HEK293 (cell line): ENCODE measurements at regions not wholly inside any gene's neighbourhood (a gene's known extent, or its start where the extent isn't known, plus 50 kb on each side); places are given as distances from the start of the nearest gene placed in this dataset.

Experiments used
- CTCF ChIA-PET: fragments of 350-600 bp; formaldehyde crosslinking; extraction: SDS; loops from one replicate; lab custom pipeline; 2021; ENCODE audit warnings: antibody characterized with exemption; lab: Yijun Ruan, JAX
- POLR2A ChIA-PET: fragments of 300-600 bp; formaldehyde crosslinking; extraction: SDS; loops from one replicate; lab custom pipeline; 2020; ENCODE audit warnings: antibody characterized with exemption, inconsistent platforms; lab: Yijun Ruan, JAX
- H3K27ac ChIP-seq: fragments of 200-500 bp; sonication (Bioruptor generic); 2 replicates; pipeline ENCODE4 v1.5.1; 2014; ENCODE audit warnings: low read depth, low read length, control low read depth, inconsistent platforms; ENCODE audit errors: extremely low read depth
- H3K36me3 ChIP-seq, 2 experiments: fragments of 200-500 bp in 1 of 2; sonication (Bioruptor generic) in 1 of 2; 1 replicate in 1 of 2; 2 replicates in 1 of 2; pipeline ENCODE4 v1.5.1; 2014 to 2017; ENCODE audit warnings: inconsistent platforms in 2 of 2, low read length in 2 of 2; ENCODE audit not compliant: control insufficient read depth in 2 of 2, insufficient read depth in 1 of 2
- H3K4me1 ChIP-seq: fragments of 200-500 bp; sonication (Bioruptor generic); 2 replicates; pipeline ENCODE4 v1.5.1; 2014; ENCODE audit warnings: mild to moderate bottlenecking, low read length, inconsistent platforms; ENCODE audit not compliant: control insufficient read depth, insufficient read depth
- H3K4me3 ChIP-seq: 2 replicates; pipeline ENCODE4 v1.5.1; 2011; ENCODE audit warnings: low read depth, mild to moderate bottlenecking, control low read depth, low read length, moderate library complexity
- H3K9me3 ChIP-seq: fragments of 200-500 bp; sonication (Bioruptor generic); 2 replicates; pipeline ENCODE4 v1.5.1; 2014; ENCODE audit warnings: low read depth, low read length, inconsistent platforms; ENCODE audit not compliant: control insufficient read depth, insufficient read depth
- BCL11B ChIP-seq: fragments of 450-650 bp; formaldehyde crosslinking; IDR thresholded peaks from 2 replicates; pipeline ENCODE4 v1.5.1; 2016; ENCODE audit warnings: low read depth, missing biosample characterization, missing genetic modification characterization
- HOXD13 ChIP-seq: sonication (generic); formaldehyde crosslinking; IDR thresholded peaks from 2 replicates; pipeline ENCODE4 v1.8.0; 2022; ENCODE audit warnings: missing genetic modification reagents, borderline replicate concordance
- MEIS1 ChIP-seq: sonication (generic); formaldehyde crosslinking; IDR thresholded peaks from 2 replicates; pipeline ENCODE4 v1.8.1; 2022; ENCODE audit warnings: missing genetic modification reagents, mild to moderate bottlenecking, borderline replicate concordance
- ZNF114 ChIP-seq: fragments of 450-650 bp; formaldehyde crosslinking; IDR thresholded peaks from 2 replicates; pipeline ENCODE4 v1.5.0; 2017; ENCODE audit warnings: missing biosample characterization, missing genetic modification characterization
- ZNF132 ChIP-seq: fragments of 450-650 bp; formaldehyde crosslinking; IDR thresholded peaks from 2 replicates; pipeline ENCODE4 v1.5.1; 2017; ENCODE audit warnings: missing biosample characterization, missing genetic modification characterization, borderline replicate concordance
- ZNF133 ChIP-seq: fragments of 450-650 bp; formaldehyde crosslinking; IDR thresholded peaks from 2 replicates; pipeline ENCODE4 v1.5.1; 2016; ENCODE audit warnings: missing biosample characterization, missing genetic modification characterization
- ZNF138 ChIP-seq: fragments of 450-650 bp; formaldehyde crosslinking; IDR thresholded peaks from 2 replicates; pipeline ENCODE4 v1.5.1; 2016; ENCODE audit warnings: missing biosample characterization, missing genetic modification characterization, borderline replicate concordance
- ZNF146 ChIP-seq: fragments of 450-650 bp; formaldehyde crosslinking; IDR thresholded peaks from 2 replicates; pipeline ENCODE4 v1.5.1; 2016; ENCODE audit warnings: missing biosample characterization, missing genetic modification characterization
- ZNF184 ChIP-seq: fragments of 450-650 bp; IDR thresholded peaks from 2 replicates; pipeline ENCODE4 v1.5.1; 2018; ENCODE audit warnings: missing biosample characterization, mild to moderate bottlenecking, missing genetic modification characterization
- ZNF266 ChIP-seq: fragments of 450-650 bp; formaldehyde crosslinking; IDR thresholded peaks from 2 replicates; pipeline ENCODE4 v1.5.1; 2016; ENCODE audit warnings: missing biosample characterization, missing genetic modification characterization, low read depth
- ZNF292 ChIP-seq: fragments of 450-650 bp; formaldehyde crosslinking; IDR thresholded peaks from 2 replicates; pipeline ENCODE4 v1.5.1; 2016; ENCODE audit warnings: low read depth, missing biosample characterization, missing genetic modification characterization, borderline replicate concordance
- ZNF394 ChIP-seq: fragments of 450-650 bp; formaldehyde crosslinking; IDR thresholded peaks from 2 replicates; pipeline ENCODE4 v1.5.1; 2016; ENCODE audit warnings: missing biosample characterization, missing genetic modification characterization, mild to moderate bottlenecking, moderate library complexity, borderline replicate concordance
- ZNF473 ChIP-seq: fragments of 450-650 bp; formaldehyde crosslinking; IDR thresholded peaks from 2 replicates; pipeline ENCODE4 v1.5.1; 2017; ENCODE audit warnings: missing biosample characterization, missing genetic modification characterization
- ZNF48 ChIP-seq: fragments of 450-650 bp; formaldehyde crosslinking; IDR thresholded peaks from 2 replicates; pipeline ENCODE4 v1.5.1; 2016; ENCODE audit warnings: missing biosample characterization, missing genetic modification characterization
- ZNF548 ChIP-seq: fragments of 450-650 bp; formaldehyde crosslinking; IDR thresholded peaks from 2 replicates; pipeline ENCODE4 v1.5.1; 2016; ENCODE audit warnings: missing biosample characterization, missing genetic modification characterization
- ZSCAN30 ChIP-seq: fragments of 450-650 bp; IDR thresholded peaks from 2 replicates; pipeline ENCODE4 v1.5.1; 2018; ENCODE audit warnings: missing biosample characterization, mild to moderate bottlenecking, missing genetic modification characterization, moderate library complexity
- TF ChIP-seq, protein P1 (sequence below): fragments of 450-650 bp; formaldehyde crosslinking; IDR thresholded peaks from 2 replicates; pipeline ENCODE4 v1.5.1; 2016; ENCODE audit warnings: missing biosample characterization, missing genetic modification characterization
- TF ChIP-seq, protein P2 (sequence below): fragments of 450-650 bp; formaldehyde crosslinking; IDR thresholded peaks from 2 replicates; pipeline ENCODE4 v1.5.1; 2016; ENCODE audit warnings: missing biosample characterization, missing genetic modification characterization
- TF ChIP-seq, protein P3 (sequence below): fragments of 450-650 bp; formaldehyde crosslinking; IDR thresholded peaks from 2 replicates; pipeline ENCODE4 v1.5.1; 2016; ENCODE audit warnings: missing biosample characterization, missing genetic modification characterization, borderline replicate concordance
- TF ChIP-seq, protein P4 (sequence below): fragments of 450-650 bp; formaldehyde crosslinking; IDR thresholded peaks from 2 replicates; pipeline ENCODE4 v1.5.1; 2016; ENCODE audit warnings: missing biosample characterization, missing genetic modification characterization
- TF ChIP-seq, protein P5 (sequence below): fragments of 450-650 bp; formaldehyde crosslinking; IDR thresholded peaks from 2 replicates; pipeline ENCODE4 v1.5.1; 2016; ENCODE audit warnings: missing biosample characterization, missing genetic modification characterization
- TF ChIP-seq, protein P6 (sequence below): fragments of 450-650 bp; formaldehyde crosslinking; IDR thresholded peaks from 2 replicates; pipeline ENCODE4 v1.5.1; 2016; ENCODE audit warnings: missing biosample characterization, missing genetic modification characterization

DNA sequence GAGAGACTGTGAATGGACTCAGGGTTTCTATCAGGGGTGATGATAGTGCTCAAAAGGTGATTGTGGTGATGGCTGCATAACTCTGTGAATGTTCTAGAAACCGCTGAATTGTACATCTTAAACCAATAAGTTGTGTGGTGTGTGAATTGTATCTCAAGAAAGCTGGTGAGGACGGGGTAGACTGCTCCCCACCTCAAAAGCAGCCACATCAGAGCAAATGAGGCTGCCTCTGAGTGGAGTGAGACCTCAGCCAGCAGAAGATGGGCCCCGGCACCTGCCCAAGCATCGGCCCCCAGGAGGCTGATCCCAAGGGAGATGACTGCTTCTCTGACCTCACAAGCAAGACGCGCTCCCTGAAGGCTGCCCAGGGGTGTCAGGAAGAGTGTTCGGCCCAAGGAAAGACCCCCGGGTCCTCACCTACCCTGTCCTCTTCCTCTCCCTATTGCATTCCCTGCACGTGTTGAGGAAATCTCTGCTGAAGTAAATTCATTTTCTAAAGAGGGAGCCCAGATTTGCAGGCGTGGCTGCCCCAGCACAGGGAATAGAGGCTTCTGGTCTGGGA is 279.3 kb upstream of the SHH start:
- TF ChIP-seq ZNF548 (tag by site-specific recombination) (no peak), ZNF132 (tag by site-specific recombination) (no peak)
- TF ChIP-seq, protein P1, sequence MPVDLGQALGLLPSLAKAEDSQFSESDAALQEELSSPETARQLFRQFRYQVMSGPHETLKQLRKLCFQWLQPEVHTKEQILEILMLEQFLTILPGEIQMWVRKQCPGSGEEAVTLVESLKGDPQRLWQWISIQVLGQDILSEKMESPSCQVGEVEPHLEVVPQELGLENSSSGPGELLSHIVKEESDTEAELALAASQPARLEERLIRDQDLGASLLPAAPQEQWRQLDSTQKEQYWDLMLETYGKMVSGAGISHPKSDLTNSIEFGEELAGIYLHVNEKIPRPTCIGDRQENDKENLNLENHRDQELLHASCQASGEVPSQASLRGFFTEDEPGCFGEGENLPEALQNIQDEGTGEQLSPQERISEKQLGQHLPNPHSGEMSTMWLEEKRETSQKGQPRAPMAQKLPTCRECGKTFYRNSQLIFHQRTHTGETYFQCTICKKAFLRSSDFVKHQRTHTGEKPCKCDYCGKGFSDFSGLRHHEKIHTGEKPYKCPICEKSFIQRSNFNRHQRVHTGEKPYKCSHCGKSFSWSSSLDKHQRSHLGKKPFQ (tag by site-specific recombination): no peak
- ChIA-PET CTCF (no interaction called here), POLR2A (no interaction called here)
- H3K4me3 ChIP-seq: no peak overlapping the region
- H3K36me3 ChIP-seq: no peaks in the 10 kb centered on the region
- no peaks in the 10 kb centered on the region for H3K9me3 ChIP-seq
- H3K27ac ChIP-seq: no peak overlapping the region
- no peaks in the 10 kb centered on the region for H3K4me1 ChIP-seq

DNA sequence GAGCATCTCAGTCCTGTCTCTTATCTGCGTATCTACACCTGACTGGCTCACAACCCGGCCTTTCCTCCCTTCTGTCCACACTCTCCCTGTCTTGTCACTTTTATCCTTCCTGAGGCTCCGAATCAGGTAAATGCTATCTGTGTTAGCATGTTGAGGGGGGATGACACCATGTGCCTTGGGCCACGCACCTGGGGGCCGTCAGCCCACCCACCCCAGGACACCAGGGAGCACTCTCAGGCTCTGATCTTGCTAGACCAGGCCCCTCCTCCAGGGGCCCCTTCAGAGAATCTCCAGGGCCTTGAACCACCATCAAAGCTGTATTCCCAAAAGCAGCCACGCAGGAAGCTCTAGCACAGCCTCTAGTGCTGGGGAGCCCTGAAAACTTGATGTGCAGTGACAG is 278.7 kb upstream of the SHH start:
- POLR2A ChIA-PET: no interaction called here
- CTCF ChIA-PET: no interaction called here
- H3K36me3 ChIP-seq: no peaks in the 10 kb centered on the region
- no peak overlapping the region for H3K27ac ChIP-seq
- H3K9me3 ChIP-seq: no peaks in the 10 kb centered on the region
- no peaks in the 10 kb centered on the region for H3K4me1 ChIP-seq
- no peak for TF ChIP-seq ZNF138 (tag by site-specific recombination)
- TF ChIP-seq ZNF48: no peak
- TF ChIP-seq, protein P2, sequence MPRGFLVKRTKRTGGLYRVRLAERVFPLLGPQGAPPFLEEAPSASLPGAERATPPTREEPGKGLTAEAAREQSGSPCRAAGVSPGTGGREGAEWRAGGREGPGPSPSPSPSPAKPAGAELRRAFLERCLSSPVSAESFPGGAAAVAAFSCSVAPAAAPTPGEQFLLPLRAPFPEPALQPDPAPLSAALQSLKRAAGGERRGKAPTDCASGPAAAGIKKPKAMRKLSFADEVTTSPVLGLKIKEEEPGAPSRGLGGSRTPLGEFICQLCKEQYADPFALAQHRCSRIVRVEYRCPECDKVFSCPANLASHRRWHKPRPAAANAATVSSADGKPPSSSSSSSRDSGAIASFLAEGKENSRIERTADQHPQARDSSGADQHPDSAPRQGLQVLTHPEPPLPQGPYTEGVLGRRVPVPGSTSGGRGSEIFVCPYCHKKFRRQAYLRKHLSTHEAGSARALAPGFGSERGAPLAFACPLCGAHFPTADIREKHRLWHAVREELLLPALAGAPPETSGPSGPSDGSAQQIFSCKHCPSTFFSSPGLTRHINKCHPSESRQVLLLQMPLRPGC (tag by site-specific recombination): no peak
- no peak for TF ChIP-seq ZNF184 (tag by site-specific recombination)
- no peak for TF ChIP-seq BCL11B (tag by site-specific recombination)
- no peak for TF ChIP-seq ZNF394 (tag by site-specific recombination)
- TF ChIP-seq ZNF133 (tag by site-specific recombination): no peak
- TF ChIP-seq MEIS1 (CRISPR knock-in tag): no peak
- no peak for TF ChIP-seq HOXD13 (CRISPR knock-in tag)
- TF ChIP-seq, protein P3, sequence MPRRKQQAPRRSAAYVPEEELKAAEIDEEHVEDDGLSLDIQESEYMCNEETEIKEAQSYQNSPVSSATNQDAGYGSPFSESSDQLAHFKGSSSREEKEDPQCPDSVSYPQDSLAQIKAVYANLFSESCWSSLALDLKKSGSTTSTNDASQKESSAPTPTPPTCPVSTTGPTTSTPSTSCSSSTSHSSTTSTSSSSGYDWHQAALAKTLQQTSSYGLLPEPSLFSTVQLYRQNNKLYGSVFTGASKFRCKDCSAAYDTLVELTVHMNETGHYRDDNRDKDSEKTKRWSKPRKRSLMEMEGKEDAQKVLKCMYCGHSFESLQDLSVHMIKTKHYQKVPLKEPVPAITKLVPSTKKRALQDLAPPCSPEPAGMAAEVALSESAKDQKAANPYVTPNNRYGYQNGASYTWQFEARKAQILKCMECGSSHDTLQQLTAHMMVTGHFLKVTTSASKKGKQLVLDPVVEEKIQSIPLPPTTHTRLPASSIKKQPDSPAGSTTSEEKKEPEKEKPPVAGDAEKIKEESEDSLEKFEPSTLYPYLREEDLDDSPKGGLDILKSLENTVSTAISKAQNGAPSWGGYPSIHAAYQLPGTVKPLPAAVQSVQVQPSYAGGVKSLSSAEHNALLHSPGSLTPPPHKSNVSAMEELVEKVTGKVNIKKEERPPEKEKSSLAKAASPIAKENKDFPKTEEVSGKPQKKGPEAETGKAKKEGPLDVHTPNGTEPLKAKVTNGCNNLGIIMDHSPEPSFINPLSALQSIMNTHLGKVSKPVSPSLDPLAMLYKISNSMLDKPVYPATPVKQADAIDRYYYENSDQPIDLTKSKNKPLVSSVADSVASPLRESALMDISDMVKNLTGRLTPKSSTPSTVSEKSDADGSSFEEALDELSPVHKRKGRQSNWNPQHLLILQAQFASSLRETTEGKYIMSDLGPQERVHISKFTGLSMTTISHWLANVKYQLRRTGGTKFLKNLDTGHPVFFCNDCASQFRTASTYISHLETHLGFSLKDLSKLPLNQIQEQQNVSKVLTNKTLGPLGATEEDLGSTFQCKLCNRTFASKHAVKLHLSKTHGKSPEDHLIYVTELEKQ (tag by site-specific recombination): no peak
- TF ChIP-seq ZNF146 (tag by site-specific recombination): no peak
- TF ChIP-seq ZNF292 (tag by site-specific recombination): no peak
- no peak for TF ChIP-seq ZNF473 (tag by site-specific recombination)
- TF ChIP-seq, protein P4, sequence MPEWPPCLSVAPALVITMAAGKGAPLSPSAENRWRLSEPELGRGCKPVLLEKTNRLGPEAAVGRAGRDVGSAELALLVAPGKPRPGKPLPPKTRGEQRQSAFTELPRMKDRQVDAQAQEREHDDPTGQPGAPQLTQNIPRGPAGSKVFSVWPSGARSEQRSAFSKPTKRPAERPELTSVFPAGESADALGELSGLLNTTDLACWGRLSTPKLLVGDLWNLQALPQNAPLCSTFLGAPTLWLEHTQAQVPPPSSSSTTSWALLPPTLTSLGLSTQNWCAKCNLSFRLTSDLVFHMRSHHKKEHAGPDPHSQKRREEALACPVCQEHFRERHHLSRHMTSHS (tag by site-specific recombination): no peak
- TF ChIP-seq, protein P5, sequence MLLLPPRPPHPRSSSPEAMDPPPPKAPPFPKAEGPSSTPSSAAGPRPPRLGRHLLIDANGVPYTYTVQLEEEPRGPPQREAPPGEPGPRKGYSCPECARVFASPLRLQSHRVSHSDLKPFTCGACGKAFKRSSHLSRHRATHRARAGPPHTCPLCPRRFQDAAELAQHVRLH (tag by site-specific recombination): no peak
- TF ChIP-seq, protein P6, sequence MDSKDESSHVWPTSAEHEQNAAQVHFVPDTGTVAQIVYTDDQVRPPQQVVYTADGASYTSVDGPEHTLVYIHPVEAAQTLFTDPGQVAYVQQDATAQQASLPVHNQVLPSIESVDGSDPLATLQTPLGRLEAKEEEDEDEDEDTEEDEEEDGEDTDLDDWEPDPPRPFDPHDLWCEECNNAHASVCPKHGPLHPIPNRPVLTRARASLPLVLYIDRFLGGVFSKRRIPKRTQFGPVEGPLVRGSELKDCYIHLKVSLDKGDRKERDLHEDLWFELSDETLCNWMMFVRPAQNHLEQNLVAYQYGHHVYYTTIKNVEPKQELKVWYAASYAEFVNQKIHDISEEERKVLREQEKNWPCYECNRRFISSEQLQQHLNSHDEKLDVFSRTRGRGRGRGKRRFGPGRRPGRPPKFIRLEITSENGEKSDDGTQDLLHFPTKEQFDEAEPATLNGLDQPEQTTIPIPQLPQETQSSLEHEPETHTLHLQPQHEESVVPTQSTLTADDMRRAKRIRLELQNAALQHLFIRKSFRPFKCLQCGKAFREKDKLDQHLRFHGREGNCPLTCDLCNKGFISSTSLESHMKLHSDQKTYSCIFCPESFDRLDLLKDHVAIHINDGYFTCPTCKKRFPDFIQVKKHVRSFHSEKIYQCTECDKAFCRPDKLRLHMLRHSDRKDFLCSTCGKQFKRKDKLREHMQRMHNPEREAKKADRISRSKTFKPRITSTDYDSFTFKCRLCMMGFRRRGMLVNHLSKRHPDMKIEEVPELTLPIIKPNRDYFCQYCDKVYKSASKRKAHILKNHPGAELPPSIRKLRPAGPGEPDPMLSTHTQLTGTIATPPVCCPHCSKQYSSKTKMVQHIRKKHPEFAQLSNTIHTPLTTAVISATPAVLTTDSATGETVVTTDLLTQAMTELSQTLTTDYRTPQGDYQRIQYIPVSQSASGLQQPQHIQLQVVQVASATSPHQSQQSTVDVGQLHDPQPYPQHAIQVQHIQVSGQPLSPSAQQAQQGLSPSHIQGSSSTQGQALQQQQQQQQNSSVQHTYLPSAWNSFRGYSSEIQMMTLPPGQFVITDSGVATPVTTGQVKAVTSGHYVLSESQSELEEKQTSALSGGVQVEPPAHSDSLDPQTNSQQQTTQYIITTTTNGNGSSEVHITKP (tag by site-specific recombination): no peak
- no peak for TF ChIP-seq ZNF266 (tag by site-specific recombination)
- TF ChIP-seq ZSCAN30 (tag by site-specific recombination): no peak
- TF ChIP-seq ZNF114: no peak
- no peak overlapping the region for H3K4me3 ChIP-seq
